ENCODE measurements at regions not wholly inside any gene's neighbourhood (a gene's known extent, or its start where the extent isn't known, plus 50 kb on each side); places are given as distances from the start of the nearest gene placed in this dataset.

- Histone ChIP-seq H3K9ac (no peak overlapping the region), H3K27ac (no peak overlapping the region), H2AFZ (no peak overlapping the region), H3K36me3 (ENCODE audit: low read depth) (no peaks in the 10 kb centered on the region), H3K4me1 (ENCODE audit: insufficient read depth) (peaks cover 9% of the 10 kb centered on the region), H3K27me3 (replicated peaks; ENCODE audit: insufficient read depth) (0 out of 2 replicates have a peak, but pooled peaks cover 2% of the 10 kb centered on the region), H4K20me1 (ENCODE audit: insufficient read depth) (no peaks in the 10 kb centered on the region), H3K9me3 (ENCODE audit: low read depth) (no peaks in the 10 kb centered on the region), H3F3A (ENCODE audit: insufficient read depth) (peaks cover 6% of the 10 kb centered on the region; the same call in 1 of the 2 replicates), H3K9me2 (ENCODE audit: insufficient read depth) (no peaks in the 10 kb centered on the region), H3K79me2 (ENCODE audit: insufficient read depth) (no peaks in the 10 kb centered on the region), H3K4me2 (ENCODE audit: unreplicated experiment) (no peak overlapping the region), H3K4me3 (no peak overlapping the region)
- WGBS, 2 experiments (ENCODE audit: low coverage in 1 of 2, low lambda C conversion rate in 2 of 2, missing lambda C conversion rate in 2 of 2) = 76 to 85% methylated on average over 6 of the region's 6 CpGs
- in situ Hi-C loops (cut with MboI) = no loop called here
- TF ChIP-seq EZH2 (IDR thresholded peaks at IDR 0.05; ENCODE audit: insufficient read depth, poor library complexity, severe bottlenecking) (no peak), EZH2phosphoT487 (IDR thresholded peaks at IDR 0.05; ENCODE audit: insufficient read depth, low read depth) (no peak)
- no peak for DNase-seq
Measured at GRCh38 chr11:11143849-11144248, 209.2 kb downstream of the CSNK2A3 start.

- Histone ChIP-seq H3K4me2 (ENCODE audit: unreplicated experiment) (no peak overlapping the region), H3K27ac (no peak overlapping the region), H3K4me3 (no peak overlapping the region), H3K9me3 (ENCODE audit: low read depth) (no peaks in the 10 kb centered on the region), H3K79me2 (ENCODE audit: insufficient read depth) (no peaks in the 10 kb centered on the region), H2AFZ (no peak overlapping the region), H3K27me3 (replicated peaks; ENCODE audit: insufficient read depth) (0 out of 2 replicates have a peak, but pooled peaks cover 6% of the 10 kb centered on the region), H3K9me2 (ENCODE audit: insufficient read depth) (no peaks in the 10 kb centered on the region), H4K20me1 (ENCODE audit: insufficient read depth) (no peaks in the 10 kb centered on the region), H3K9ac (no peak overlapping the region), H3F3A (ENCODE audit: insufficient read depth) (no peaks in the 10 kb centered on the region), H3K4me1 (ENCODE audit: insufficient read depth) (no peaks in the 10 kb centered on the region), H3K36me3 (ENCODE audit: low read depth) (no peaks in the 10 kb centered on the region)
- no peak for DNase-seq
- in situ Hi-C loops (cut with MboI) = no loop called here
- WGBS, 2 experiments (ENCODE audit: low coverage in 1 of 2, low lambda C conversion rate in 2 of 2, missing lambda C conversion rate in 2 of 2) = 10 to 11% methylated on average over 4 of the region's 4 CpGs
- TF ChIP-seq EZH2 (IDR thresholded peaks at IDR 0.05; ENCODE audit: insufficient read depth, poor library complexity, severe bottlenecking) (no peak), EZH2phosphoT487 (IDR thresholded peaks at IDR 0.05; ENCODE audit: insufficient read depth, low read depth) (no peak)
Measured at GRCh38 chr11:11142430-11142829, 210.6 kb downstream of the CSNK2A3 start.

GRCh38 chr11:11141065-11141464, 212.0 kb downstream of the CSNK2A3 start:
- no peak for DNase-seq
- H2AFZ ChIP-seq = no peak overlapping the region
- in situ Hi-C loops (cut with MboI) = no loop called here
- no peaks in the 10 kb centered on the region for H3K9me2 ChIP-seq (ENCODE audit: insufficient read depth)
- H3K4me2 ChIP-seq (ENCODE audit: unreplicated experiment) = no peak overlapping the region
- H3K4me1 ChIP-seq (ENCODE audit: insufficient read depth) = no peaks in the 10 kb centered on the region
- H3K79me2 ChIP-seq (ENCODE audit: insufficient read depth) = no peaks in the 10 kb centered on the region
- no peak overlapping the region for H3K27ac ChIP-seq
- H3K4me3 ChIP-seq = no peak overlapping the region
- H4K20me1 ChIP-seq (ENCODE audit: insufficient read depth) = no peaks in the 10 kb centered on the region
- H3K9ac ChIP-seq = no peak overlapping the region
- H3K9me3 ChIP-seq (ENCODE audit: low read depth) = no peaks in the 10 kb centered on the region
- H3K36me3 ChIP-seq (ENCODE audit: low read depth) = no peaks in the 10 kb centered on the region
- TF ChIP-seq EZH2 (IDR thresholded peaks at IDR 0.05; ENCODE audit: insufficient read depth, poor library complexity, severe bottlenecking) (no peak), EZH2phosphoT487 (IDR thresholded peaks at IDR 0.05; ENCODE audit: insufficient read depth, low read depth) (no peak)
- WGBS, 2 experiments (ENCODE audit: low coverage in 1 of 2, low lambda C conversion rate in 2 of 2, missing lambda C conversion rate in 2 of 2) = 3 to 13% methylated on average over 1 of the region's 1 CpG
- 0 out of 2 replicates have a peak, but pooled peaks cover 8% of the 10 kb centered on the region for H3K27me3 ChIP-seq (replicated peaks; ENCODE audit: insufficient read depth)
- H3F3A ChIP-seq (ENCODE audit: insufficient read depth) = no peaks in the 10 kb centered on the region

GRCh38 chr11:11140510-11140909, 212.5 kb downstream of the CSNK2A3 start:
- H4K20me1 ChIP-seq (ENCODE audit: insufficient read depth) = no peaks in the 10 kb centered on the region
- H3K27me3 ChIP-seq (replicated peaks; ENCODE audit: insufficient read depth) = 0 out of 2 replicates have a peak, but pooled peaks cover 9% of the 10 kb centered on the region
- H3K9ac ChIP-seq = no peak overlapping the region
- in situ Hi-C loops (cut with MboI) = no loop called here
- no peaks in the 10 kb centered on the region for H3F3A ChIP-seq (ENCODE audit: insufficient read depth)
- no peak overlapping the region for H3K27ac ChIP-seq
- no peak overlapping the region for H3K4me3 ChIP-seq
- H3K4me2 ChIP-seq (ENCODE audit: unreplicated experiment) = no peak overlapping the region
- TF ChIP-seq EZH2phosphoT487 (IDR thresholded peaks at IDR 0.05; ENCODE audit: insufficient read depth, low read depth) = no peak
- TF ChIP-seq EZH2 (IDR thresholded peaks at IDR 0.05; ENCODE audit: insufficient read depth, poor library complexity, severe bottlenecking) = no peak
- H2AFZ ChIP-seq = no peak overlapping the region
- no peaks in the 10 kb centered on the region for H3K4me1 ChIP-seq (ENCODE audit: insufficient read depth)
- H3K9me2 ChIP-seq (ENCODE audit: insufficient read depth) = no peaks in the 10 kb centered on the region
- H3K79me2 ChIP-seq (ENCODE audit: insufficient read depth) = no peaks in the 10 kb centered on the region
- no peak for DNase-seq
- no peaks in the 10 kb centered on the region for H3K9me3 ChIP-seq (ENCODE audit: low read depth)
- H3K36me3 ChIP-seq (ENCODE audit: low read depth) = no peaks in the 10 kb centered on the region

GRCh38 chr11:11137339-11137738, 215.7 kb downstream of the CSNK2A3 start:
- H3K79me2 ChIP-seq (ENCODE audit: insufficient read depth) = no peaks in the 10 kb centered on the region
- no peaks in the 10 kb centered on the region for H3K36me3 ChIP-seq (ENCODE audit: low read depth)
- peaks cover 19% of the 10 kb centered on the region for H3K27me3 ChIP-seq (replicated peaks; ENCODE audit: insufficient read depth)
- no peak for TF ChIP-seq EZH2phosphoT487 (IDR thresholded peaks at IDR 0.05; ENCODE audit: insufficient read depth, low read depth)
- TF ChIP-seq EZH2 (IDR thresholded peaks at IDR 0.05; ENCODE audit: insufficient read depth, poor library complexity, severe bottlenecking) = no peak
- H3K4me2 ChIP-seq (ENCODE audit: unreplicated experiment) = no peak overlapping the region
- in situ Hi-C loops (cut with MboI) = no loop called here
- H3K9me2 ChIP-seq (ENCODE audit: insufficient read depth) = no peaks in the 10 kb centered on the region
- no peak overlapping the region for H3K9ac ChIP-seq
- no peak overlapping the region for H3K27ac ChIP-seq
- no peaks in the 10 kb centered on the region for H3F3A ChIP-seq (ENCODE audit: insufficient read depth)
- no peak overlapping the region for H2AFZ ChIP-seq
- no peaks in the 10 kb centered on the region for H3K4me1 ChIP-seq (ENCODE audit: insufficient read depth)
- no peaks in the 10 kb centered on the region for H3K9me3 ChIP-seq (ENCODE audit: low read depth)
- no peak for DNase-seq
- 58 to 64% methylated on average over 1 of the region's 1 CpG for WGBS, 2 experiments (ENCODE audit: low coverage in 1 of 2, low lambda C conversion rate in 2 of 2, missing lambda C conversion rate in 2 of 2)
- no peaks in the 10 kb centered on the region for H4K20me1 ChIP-seq (ENCODE audit: insufficient read depth)
- H3K4me3 ChIP-seq = no peak overlapping the region

Measured in GM23248 (cell line).